Activated CD8-positive, alpha-beta memory T cell treated with anti-CD3 and anti-CD28 coated beads for 36 hours (primary cell): ENCODE measurements at regions not wholly inside any gene's neighbourhood (a gene's known extent, or its start where the extent isn't known, plus 50 kb on each side); places are given as distances from the start of the nearest gene placed in this dataset.
"Not testable (repeated sequence)": the region's sequence is repeated elsewhere in the genome, so short reads cannot be mapped to it uniquely, and the experiment has no call there.

Source experiments
- CTCF ChIA-PET: fragments of 350-600 bp; sonication (Branson Sonifier 250); formaldehyde crosslinking; loops from one replicate; lab custom pipeline; 2021; ENCODE audit warnings: antibody characterized with exemption; lab: Charles Lee
- POLR2A ChIA-PET: fragments of 350-600 bp; sonication (Branson Sonifier 250); formaldehyde crosslinking; loops from one replicate; lab custom pipeline; 2021; ENCODE audit warnings: antibody characterized with exemption; lab: Charles Lee

DNA sequence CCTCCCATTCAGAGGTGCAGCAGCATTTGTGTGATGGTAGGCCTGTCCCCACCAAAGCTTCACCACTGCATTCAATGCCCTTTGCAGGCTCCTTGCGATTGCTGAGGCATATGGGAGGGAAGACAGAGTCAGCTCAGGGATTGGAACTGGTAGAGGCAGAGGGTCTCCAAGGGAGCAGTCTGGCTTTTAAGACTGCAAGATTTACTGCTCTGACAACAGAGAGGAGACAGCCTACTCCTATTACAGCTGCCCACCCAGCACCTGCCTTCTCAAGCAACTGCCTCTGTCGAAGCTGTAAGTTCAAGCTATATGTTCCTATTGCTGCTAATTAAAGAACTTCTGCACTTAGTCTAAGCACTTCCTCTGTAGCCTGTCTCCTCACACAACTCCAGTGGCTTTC lies 481.8 kb downstream of the FGF13 start:
- CTCF ChIA-PET: no interaction called here
- POLR2A ChIA-PET: no interaction called here

DNA sequence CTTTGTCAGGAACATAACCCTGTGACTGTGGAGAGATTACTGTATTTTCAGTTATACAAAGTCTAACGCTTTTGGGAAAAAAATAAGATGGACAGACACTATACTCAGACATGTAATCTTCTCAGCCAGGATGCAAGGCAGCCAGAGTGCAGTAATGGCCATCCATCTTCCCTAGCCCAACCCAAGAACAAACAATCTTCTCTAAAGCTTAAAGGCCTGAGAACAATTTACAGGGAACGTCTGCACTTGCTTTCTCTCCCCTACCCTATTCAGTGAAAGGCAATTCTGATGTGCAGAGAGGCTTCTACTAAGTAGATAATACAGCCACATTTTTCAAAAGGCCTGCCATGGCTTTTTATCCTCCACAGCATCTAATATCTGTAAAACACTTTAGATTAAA lies 471.3 kb downstream of the FGF13 start:
- ChIA-PET POLR2A (no interaction called here), CTCF (no interaction called here)

DNA sequence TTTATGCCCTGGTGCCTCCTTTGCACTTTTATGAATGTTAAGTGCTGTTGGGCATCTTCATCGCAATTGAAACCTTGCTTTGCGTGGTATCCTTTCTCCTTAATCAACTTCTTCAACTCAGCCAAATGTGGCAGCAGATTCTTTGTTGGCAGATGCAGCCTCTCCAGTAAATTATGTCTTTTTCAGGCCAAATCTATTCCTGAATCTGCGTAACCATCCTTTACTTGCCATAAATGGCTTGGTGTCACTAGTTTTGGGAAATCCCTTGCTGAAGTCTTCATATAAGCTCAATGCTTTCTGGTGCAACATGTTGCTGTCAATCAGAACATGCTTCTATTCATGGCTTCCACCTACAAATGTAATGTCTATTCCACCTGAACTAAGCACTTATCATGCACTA lies 457.5 kb downstream of the FGF13 start:
- CTCF ChIA-PET: no interaction called here
- POLR2A ChIA-PET: no interaction called here

DNA sequence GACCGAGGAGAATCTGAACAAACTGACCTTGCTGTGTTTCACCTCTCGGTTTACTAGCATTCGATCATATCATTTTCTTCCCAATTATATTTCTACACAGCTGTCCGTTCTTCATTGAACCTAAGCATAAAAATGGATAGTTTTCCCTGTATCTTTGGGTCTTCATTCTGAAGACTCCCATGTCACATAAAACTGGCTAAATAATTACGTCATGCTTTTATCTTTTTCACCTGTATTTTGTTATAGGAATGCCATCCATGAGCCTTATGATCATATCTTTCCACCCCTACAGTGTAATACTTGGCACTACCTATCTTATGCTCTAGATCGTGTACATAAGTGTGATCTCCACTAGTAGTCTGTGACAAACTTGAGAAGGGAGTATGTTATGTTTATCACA lies 456.1 kb downstream of the FGF13 start:
- POLR2A ChIA-PET: no interaction called here
- CTCF ChIA-PET: no interaction called here

DNA sequence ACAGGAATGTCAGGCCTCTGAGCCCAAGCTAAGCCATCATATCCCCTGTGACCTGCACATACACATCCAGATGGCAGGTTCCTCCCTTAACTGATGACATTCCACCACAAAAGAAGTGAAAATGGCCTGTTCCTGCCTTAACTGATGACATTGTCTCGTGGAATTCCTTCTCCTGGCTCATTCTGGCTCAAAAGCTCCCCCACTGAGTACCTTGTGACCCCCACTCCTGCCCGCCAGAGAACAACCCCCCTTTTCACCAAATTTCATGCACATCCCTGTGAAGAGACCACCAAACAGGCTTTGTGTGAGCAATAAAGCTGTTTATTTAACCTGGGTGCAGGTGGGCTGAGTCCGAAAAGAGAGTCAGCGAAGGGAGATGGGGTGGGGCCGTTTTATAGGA lies 447.4 kb downstream of the FGF13 start:
- CTCF ChIA-PET, POLR2A ChIA-PET: not testable (repeated sequence)

DNA sequence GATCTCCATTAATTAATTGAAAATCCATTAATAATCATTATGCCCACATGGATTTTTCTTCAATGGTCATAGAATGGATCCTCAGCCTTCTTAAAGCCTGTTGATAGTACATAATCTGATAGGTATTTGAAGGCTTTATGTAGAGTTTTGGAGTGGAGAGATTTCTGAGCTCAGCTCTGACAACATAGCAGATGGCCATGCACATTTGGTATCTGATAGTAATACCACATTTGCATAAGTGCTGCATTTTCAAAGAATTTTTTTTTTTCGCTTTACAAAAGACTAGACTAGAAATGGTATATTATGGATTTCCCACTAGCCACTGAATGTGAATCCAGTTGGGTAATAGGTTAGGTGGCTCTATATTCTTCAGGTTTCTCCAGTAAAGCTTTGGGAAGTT lies 440.6 kb downstream of the FGF13 start:
- POLR2A ChIA-PET: no interaction called here
- CTCF ChIA-PET: no interaction called here

DNA sequence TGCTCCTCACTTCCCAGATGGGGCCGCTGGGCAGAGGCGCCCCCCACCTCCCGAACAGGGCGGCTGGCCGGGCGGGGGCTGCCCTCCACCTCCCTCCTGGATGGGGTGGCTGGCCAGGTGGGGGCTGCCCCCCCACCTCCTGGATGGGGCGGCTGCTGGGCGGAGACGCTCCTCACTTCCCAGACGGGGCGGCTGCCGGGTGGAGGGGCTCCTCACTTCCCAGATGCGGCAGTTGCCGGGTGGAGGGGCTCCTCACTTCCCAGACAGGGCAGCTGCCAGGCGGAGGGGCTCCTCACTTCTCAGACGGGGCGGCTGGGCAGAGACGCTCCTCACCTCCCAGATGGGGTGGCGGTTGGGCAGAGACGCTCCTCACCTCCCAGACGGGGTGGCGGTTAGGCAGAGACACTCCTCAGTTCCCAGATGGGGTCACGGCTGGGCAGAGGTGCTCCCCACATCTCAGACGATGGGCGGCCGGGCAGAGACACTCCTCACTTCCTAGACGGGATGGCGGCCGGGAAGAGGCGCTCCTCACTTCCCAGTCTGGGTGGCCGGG lies 428.8 kb downstream of the FGF13 start:
- POLR2A ChIA-PET, CTCF ChIA-PET: not testable (repeated sequence)

DNA sequence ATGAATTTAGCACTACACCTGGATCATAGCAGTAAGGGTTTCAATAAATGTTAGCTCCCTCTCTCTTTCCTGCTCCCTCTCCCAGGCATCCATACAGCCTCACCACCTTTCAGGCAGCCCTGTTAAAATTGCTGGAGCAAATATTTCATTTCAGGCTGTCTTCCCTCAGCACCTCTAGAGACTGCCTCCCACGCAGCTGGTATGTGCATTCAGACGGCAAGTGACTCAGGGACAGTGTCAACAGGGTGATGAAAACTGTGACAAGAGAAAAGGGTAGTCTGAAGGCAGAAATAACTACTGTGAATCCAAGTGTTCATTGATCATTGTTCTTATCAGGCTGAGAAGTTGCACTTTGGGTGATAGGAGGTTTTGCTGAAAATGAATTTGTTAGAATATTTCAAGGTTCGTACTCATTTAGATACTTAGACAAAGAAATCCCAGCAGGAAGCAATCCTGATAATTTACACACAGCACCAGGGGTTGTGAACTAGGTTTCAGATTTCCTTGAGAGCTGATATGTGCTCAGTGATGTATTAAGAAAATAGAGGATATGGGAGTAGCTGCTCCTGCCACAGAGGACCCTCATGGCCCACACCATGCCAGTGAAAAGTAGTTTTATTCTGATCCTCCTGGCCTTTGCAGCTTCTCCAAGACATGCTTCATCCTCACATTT lies 424.2 kb downstream of the FGF13 start:
- CTCF ChIA-PET: no interaction called here
- POLR2A ChIA-PET: no interaction called here

DNA sequence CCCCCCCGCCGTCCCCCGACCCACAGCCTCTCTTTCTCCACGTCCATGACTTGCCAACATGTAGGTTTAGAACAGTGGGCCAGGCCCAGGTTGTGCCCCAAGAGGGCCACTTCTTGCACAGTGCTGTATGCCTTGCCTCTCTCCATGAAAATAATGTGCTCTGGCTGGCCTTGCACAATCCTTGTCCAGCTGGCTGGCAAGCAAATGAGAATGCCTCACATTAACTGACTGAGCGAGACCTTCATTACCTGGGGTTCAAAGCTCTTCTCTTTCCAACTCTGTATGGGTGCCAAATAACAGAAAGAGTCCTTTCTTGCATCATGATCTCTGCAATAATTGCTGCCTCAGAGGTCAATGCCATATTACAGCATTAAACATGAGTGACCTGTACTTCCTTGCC lies 416.6 kb downstream of the FGF13 start:
- ChIA-PET CTCF (no interaction called here), POLR2A (no interaction called here)

DNA sequence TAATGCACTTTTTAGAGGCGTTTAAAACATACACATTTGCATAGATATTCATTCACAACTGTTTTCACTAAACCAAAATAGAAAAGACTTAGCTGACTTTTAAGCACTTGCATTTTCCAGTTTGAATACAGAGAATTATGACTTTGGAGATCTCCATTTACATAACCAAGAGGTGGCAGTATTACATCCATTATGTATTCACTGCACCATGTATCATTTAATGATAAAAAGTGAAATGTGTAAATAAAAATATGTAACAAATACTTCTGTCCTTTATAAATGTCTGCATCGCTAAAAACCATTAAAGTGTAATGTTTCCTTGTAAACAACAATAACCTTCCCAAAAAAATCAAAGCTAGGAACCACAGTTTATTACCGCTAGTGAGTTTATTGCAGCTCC lies 413.2 kb downstream of the FGF13 start:
- POLR2A ChIA-PET: no interaction called here
- CTCF ChIA-PET: no interaction called here

DNA sequence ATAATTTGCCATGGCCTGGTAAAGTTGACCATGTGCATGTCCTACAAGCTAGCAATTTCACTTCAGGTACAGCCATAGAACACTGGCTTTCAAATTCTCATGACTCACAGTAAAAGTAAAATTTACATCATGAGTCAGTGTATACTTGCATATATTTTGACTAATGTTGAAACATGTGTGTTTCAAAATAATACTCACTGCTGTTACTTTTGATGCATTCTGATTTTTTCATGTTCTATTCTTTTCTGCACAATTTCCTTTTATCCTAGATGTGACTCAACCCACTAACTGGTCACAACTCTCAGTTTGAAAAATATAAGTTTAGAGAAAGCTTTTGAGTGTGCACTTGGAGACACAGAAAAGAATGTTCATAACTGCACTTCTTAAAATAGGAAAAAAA lies 365.7 kb downstream of the FGF13 start:
- ChIA-PET POLR2A (no interaction called here), CTCF (no interaction called here)

DNA sequence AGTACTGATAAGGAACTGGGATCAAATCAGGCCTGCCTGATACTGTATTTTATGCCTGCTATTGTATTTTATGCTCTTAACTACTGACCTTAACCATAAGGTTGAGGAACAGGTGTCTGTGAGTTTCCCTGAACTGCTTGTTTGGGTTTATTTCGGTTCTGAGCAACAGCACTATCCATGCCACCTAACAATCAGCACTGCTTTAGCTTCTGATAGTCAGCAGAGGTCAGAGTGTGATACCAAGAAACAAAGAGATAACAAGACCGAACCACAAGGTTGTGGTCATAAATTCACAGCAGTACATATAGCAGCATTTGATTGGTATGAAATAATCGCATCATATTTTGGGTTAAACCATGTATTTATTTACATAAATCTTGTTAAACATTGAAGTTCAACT lies 362.2 kb downstream of the FGF13 start:
- CTCF ChIA-PET: no interaction called here
- POLR2A ChIA-PET: no interaction called here

DNA sequence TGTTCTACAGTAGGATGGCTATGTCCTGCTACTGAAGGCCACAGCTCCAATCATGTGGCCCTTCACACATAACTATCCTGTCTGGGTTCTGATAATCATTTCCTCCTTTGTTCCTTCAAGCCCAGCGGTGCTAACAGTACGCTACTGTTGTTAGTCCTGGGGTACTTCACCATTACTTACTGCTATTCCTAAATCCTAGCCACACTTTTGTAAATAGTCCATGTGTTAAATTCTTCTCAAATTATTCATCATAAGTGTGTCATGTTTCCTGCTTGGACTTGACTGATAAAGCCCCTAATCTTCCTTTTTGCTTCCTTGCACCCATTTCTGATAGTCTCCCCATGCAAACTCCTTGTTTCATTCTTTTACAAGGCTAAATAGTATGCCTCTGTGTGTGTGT lies 332.6 kb downstream of the FGF13 start:
- CTCF ChIA-PET: no interaction called here
- POLR2A ChIA-PET: no interaction called here

DNA sequence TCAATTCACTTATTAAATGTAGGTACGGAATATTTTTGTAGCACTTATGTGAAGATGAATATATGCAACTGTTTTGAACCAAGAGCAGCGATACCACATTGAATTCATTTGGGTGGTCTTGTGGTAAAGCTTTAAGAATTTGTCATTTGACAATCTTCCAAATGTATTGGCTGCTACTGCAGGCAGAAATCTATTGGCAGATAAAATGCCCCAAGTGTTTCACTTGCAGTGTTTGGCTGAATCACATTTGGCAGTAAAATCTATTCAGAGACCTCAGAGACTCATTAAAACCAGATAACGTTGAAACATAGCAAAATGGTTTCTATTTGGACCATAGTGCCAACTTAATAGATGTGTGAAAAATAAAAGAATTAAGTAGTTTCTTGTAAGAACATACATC lies 303.4 kb downstream of the FGF13 start:
- ChIA-PET CTCF (no interaction called here), POLR2A (no interaction called here)

DNA sequence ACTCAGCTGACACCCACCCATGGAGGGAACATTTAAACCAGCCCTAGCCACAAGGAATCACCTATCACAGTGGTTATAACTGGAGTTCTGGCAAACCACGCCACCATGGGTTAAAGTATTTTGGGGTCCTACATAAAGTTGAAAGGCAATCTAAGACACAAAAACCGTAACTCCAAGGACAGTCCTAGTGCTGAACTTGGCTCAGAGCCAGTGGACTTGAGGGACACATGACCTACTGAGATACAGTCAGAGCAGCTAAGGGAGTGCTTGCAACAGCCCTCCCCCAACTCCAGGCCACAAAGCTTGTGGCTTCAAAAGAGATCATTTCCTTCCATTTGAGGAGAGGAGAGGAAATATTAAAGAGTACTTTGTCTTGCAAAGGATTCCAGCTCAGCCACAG lies 300.5 kb downstream of the FGF13 start:
- POLR2A ChIA-PET: no interaction called here
- CTCF ChIA-PET: no interaction called here
